ENCODE measurements at regions not wholly inside any gene's neighbourhood (a gene's known extent, or its start where the extent isn't known, plus 50 kb on each side); places are given as distances from the start of the nearest gene placed in this dataset.

- Histone ChIP-seq H3K27me3 (ENCODE audit: insufficient read depth, low read depth) (no peaks in the 10 kb centered on the region), H2AFZ (no peak overlapping the region), H3K27ac (no peak overlapping the region), H3K4me3 (no peak overlapping the region), H4K20me1 (ENCODE audit: insufficient read depth) (no peaks in the 10 kb centered on the region), H3K4me2 (no peak overlapping the region), H3K36me3 (ENCODE audit: low read depth) (no peaks in the 10 kb centered on the region), H3K9me2 (ENCODE audit: insufficient read depth) (no peaks in the 10 kb centered on the region), H3K79me2 (ENCODE audit: low read depth) (no peaks in the 10 kb centered on the region), H3K4me1 (replicated peaks; ENCODE audit: insufficient read depth) (peaks cover 3% of the 10 kb centered on the region), H3K9me3 (ENCODE audit: insufficient read depth, low read depth) (no peaks in the 10 kb centered on the region), H3F3A (ENCODE audit: insufficient read depth, low read depth) (no peaks in the 10 kb centered on the region; the same call in 1 of the 2 replicates)
- BruUV-seq (replicated peaks) = no TSS peak
- DNase-seq = no peak
- intact Hi-C loops (cut with micrococcal nuclease; ENCODE audit: unreplicated experiment) = no loop called here
- CTCF ChIA-PET = no interaction called here
- TF ChIP-seq CTCF (conservative IDR thresholded peaks at IDR 0.05) (no peak), EZH2 (IDR thresholded peaks at IDR 0.05; ENCODE audit: low read depth) (no peak)
- POLR2A ChIA-PET (ENCODE audit: unreplicated experiment) = no interaction called here
Measured at GRCh38 chr2:128618642-128619041, 300.0 kb upstream of the HS6ST1 start.

GRCh38 chr2:128619471-128620325 is 301.0 kb upstream of the HS6ST1 start:
- H3K27ac ChIP-seq = no peak overlapping the region
- no peak overlapping the region for H3K4me2 ChIP-seq
- H3K79me2 ChIP-seq (ENCODE audit: low read depth) = no peaks in the 10 kb centered on the region
- H3K27me3 ChIP-seq (ENCODE audit: insufficient read depth, low read depth) = no peaks in the 10 kb centered on the region
- no peaks in the 10 kb centered on the region for H3K9me3 ChIP-seq (ENCODE audit: insufficient read depth, low read depth)
- ChIA-PET POLR2A (ENCODE audit: unreplicated experiment) (no interaction called here), CTCF (no interaction called here)
- intact Hi-C loops (cut with micrococcal nuclease; ENCODE audit: unreplicated experiment) = no loop called here
- no peaks in the 10 kb centered on the region for H3K9me2 ChIP-seq (ENCODE audit: insufficient read depth)
- no peak overlapping the region for H3K4me3 ChIP-seq
- no peaks in the 10 kb centered on the region; the same call in 1 of the 2 replicates for H3F3A ChIP-seq (ENCODE audit: insufficient read depth, low read depth)
- H4K20me1 ChIP-seq (ENCODE audit: insufficient read depth) = no peaks in the 10 kb centered on the region
- peaks cover 13% of the 10 kb centered on the region for H3K4me1 ChIP-seq (replicated peaks; ENCODE audit: insufficient read depth)
- DNase-seq = no peak
- TF ChIP-seq EZH2 (IDR thresholded peaks at IDR 0.05; ENCODE audit: low read depth) (no peak), CTCF (conservative IDR thresholded peaks at IDR 0.05) (no peak)
- BruUV-seq (replicated peaks) = no TSS peak
- H2AFZ ChIP-seq = no peak overlapping the region
- H3K36me3 ChIP-seq (ENCODE audit: low read depth) = no peaks in the 10 kb centered on the region

GRCh38 chr2:128621074-128621473 is 302.4 kb upstream of the HS6ST1 start:
- no peak overlapping the region for H2AFZ ChIP-seq
- no peaks in the 10 kb centered on the region for H4K20me1 ChIP-seq (ENCODE audit: insufficient read depth)
- H3K9me3 ChIP-seq (ENCODE audit: insufficient read depth, low read depth) = no peaks in the 10 kb centered on the region
- intact Hi-C loops (cut with micrococcal nuclease; ENCODE audit: unreplicated experiment) = no loop called here
- H3K36me3 ChIP-seq (ENCODE audit: low read depth) = no peaks in the 10 kb centered on the region
- H3K27me3 ChIP-seq (ENCODE audit: insufficient read depth, low read depth) = no peaks in the 10 kb centered on the region
- ChIA-PET CTCF (no interaction called here), POLR2A (ENCODE audit: unreplicated experiment) (no interaction called here)
- DNase-seq = no peak
- no peaks in the 10 kb centered on the region for H3K79me2 ChIP-seq (ENCODE audit: low read depth)
- H3K27ac ChIP-seq = no peak overlapping the region
- H3F3A ChIP-seq (ENCODE audit: insufficient read depth, low read depth) = no peaks in the 10 kb centered on the region; the same call in 1 of the 2 replicates
- H3K9me2 ChIP-seq (ENCODE audit: insufficient read depth) = no peaks in the 10 kb centered on the region
- H3K4me2 ChIP-seq = no peak overlapping the region
- H3K4me3 ChIP-seq = no peak overlapping the region
- H3K4me1 ChIP-seq (replicated peaks; ENCODE audit: insufficient read depth) = peaks cover 13% of the 10 kb centered on the region
- no TSS peak for BruUV-seq (replicated peaks)
- no peak for TF ChIP-seq EZH2 (IDR thresholded peaks at IDR 0.05; ENCODE audit: low read depth)
- no peak for TF ChIP-seq CTCF (conservative IDR thresholded peaks at IDR 0.05)
